HepG2 (cell line): ENCODE measurements at regions not wholly inside any gene's neighbourhood (a gene's known extent, or its start where the extent isn't known, plus 50 kb on each side); places are given as distances from the start of the nearest gene placed in this dataset.

Experiments
- ATAC-seq: fragments of 200-7000 bp; cut with Tn5 transposase; 3 replicates; pipeline ENCODE4 v1.9.1; 2020; ENCODE audit warnings: mild to moderate bottlenecking, moderate library complexity
- BruUV-seq: library from RNA; stranded (reverse); fragments of 400-500 nt; replicated peaks from 2 replicates; lab custom pipeline; 2021; lab: Mats Ljungman, UMichigan
- CTCF ChIA-PET: fragments of 300-600 bp; formaldehyde crosslinking; extraction: SDS; loops from one replicate; lab custom pipeline; 2021; ENCODE audit warnings: low total read pairs, inconsistent platforms, low intra/inter-chr PET ratio; lab: Yijun Ruan, JAX
- POLR2A ChIA-PET: fragments of 350-600 bp; sonication (Branson Sonifier 250); formaldehyde crosslinking; loops from one replicate; lab custom pipeline; 2020; ENCODE audit warnings: antibody characterized with exemption, inconsistent platforms; lab: Yijun Ruan, JAX
- DNase-seq: peaks from one replicate; pipeline ENCODE4 v3.0.0-alpha.2; 2015; ENCODE audit warnings: low spot score
- FAIRE-seq: peaks from 3 replicates; lab custom pipeline; 2011; peaks lifted over from hg19 to GRCh38; lab: Jason Lieb, UNC
- H2AFZ ChIP-seq: one replicate; pipeline ENCODE4 v1.6.1; 2011; ENCODE audit warnings: low read length, inconsistent platforms
- H3K27ac ChIP-seq: fragments of 300-600 bp; 3 replicates; pipeline ENCODE4 v1.8.0; 2011; ENCODE audit warnings: mixed run types, mild to moderate bottlenecking, mixed read lengths, low read length, inconsistent platforms; ENCODE audit not compliant: insufficient read depth; ENCODE audit errors: extremely low read length
- H3K27me3 ChIP-seq, 2 experiments: fragments of 200-600 bp in 1 of 2; 2 replicates in 1 of 2; 3 replicates in 1 of 2; pipeline versions ENCODE4 v1.6.0 to v1.8.0; 2011; ENCODE audit warnings: low read length in 2 of 2, mild to moderate bottlenecking in 2 of 2, moderate library complexity in 2 of 2, inconsistent platforms in 1 of 2; ENCODE audit not compliant: insufficient read depth in 2 of 2, control insufficient read depth in 1 of 2
- H3K36me3 ChIP-seq, 2 experiments: fragments of 200-600 bp in 1 of 2; replicated peaks in 1 of 2; 2 replicates in 1 of 2; 3 replicates in 1 of 2; pipeline versions ENCODE4 v1.5.1 to v1.8.0; 2011; ENCODE audit warnings: low read length in 2 of 2, inconsistent platforms in 1 of 2; ENCODE audit not compliant: insufficient read depth in 2 of 2, control insufficient read depth in 1 of 2
- H3K4me1 ChIP-seq: 2 replicates; pipeline ENCODE4 v1.5.1; 2012; ENCODE audit warnings: low read length, inconsistent platforms; ENCODE audit not compliant: insufficient read depth
- H3K4me2 ChIP-seq: 2 replicates; pipeline ENCODE4 v1.6.0; 2011; ENCODE audit warnings: low read depth, low read length, inconsistent platforms
- H3K4me3 ChIP-seq, 3 experiments: fragments of 200-600 bp in 1 of 3; sonication (generic), shearing (Covaris generic) in 1 of 3; replicated peaks in 1 of 3; 2 replicates each; pipeline ENCODE4 v1.5.1; 2011 to 2016; ENCODE audit warnings: low read length in 3 of 3, inconsistent platforms in 2 of 3, low read depth in 2 of 3, mild to moderate bottlenecking in 2 of 3, control low read depth in 1 of 3, mixed read lengths in 1 of 3; ENCODE audit not compliant: insufficient read depth in 1 of 3
- H3K79me2 ChIP-seq: one replicate; pipeline ENCODE4 v1.6.1; 2011; ENCODE audit warnings: low read length, inconsistent platforms; ENCODE audit not compliant: insufficient read depth
- H3K9ac ChIP-seq: 2 replicates; pipeline ENCODE4 v1.6.0; 2011; ENCODE audit warnings: mild to moderate bottlenecking, low read depth, low read length, inconsistent platforms; ENCODE audit not compliant: insufficient read depth
- H3K9me3 ChIP-seq: 2 replicates; pipeline ENCODE4 v1.5.1; 2012; ENCODE audit warnings: mild to moderate bottlenecking, low read length
- H4K20me1 ChIP-seq: 2 replicates; pipeline ENCODE4 v1.6.0; 2011; ENCODE audit warnings: inconsistent platforms, mild to moderate bottlenecking, low read length, moderate library complexity; ENCODE audit not compliant: insufficient read depth
- EED ChIP-seq: sonication (generic); formaldehyde crosslinking; IDR thresholded peaks from 2 replicates; pipeline ENCODE4 v1.5.0; 2020; ENCODE audit warnings: mild to moderate bottlenecking, missing genetic modification reagents
- GLI4 ChIP-seq: sonication (generic); formaldehyde crosslinking; IDR thresholded peaks from 2 replicates; pipeline ENCODE4 v1.5.1; 2020; ENCODE audit warnings: missing genetic modification reagents, mild to moderate bottlenecking, moderate library complexity, borderline replicate concordance
- MLLT10 ChIP-seq: sonication (generic); formaldehyde crosslinking; IDR thresholded peaks from 2 replicates; pipeline ENCODE4 v1.4.0; 2020; ENCODE audit warnings: missing genetic modification reagents
- NCOA2 ChIP-seq: sonication (generic); formaldehyde crosslinking; IDR thresholded peaks from 2 replicates; pipeline ENCODE4 v1.8.0; 2022; ENCODE audit warnings: inconsistent platforms
- PCBP2 ChIP-seq: fragments of 200-400 bp; formaldehyde crosslinking; optimal IDR thresholded peaks from 2 replicates; pipeline ENCODE3; 2018; ENCODE audit warnings: low read length, low read depth; ENCODE audit not compliant: poor library complexity, severe bottlenecking
- RFX1 ChIP-seq: fragments of 450-650 bp; IDR thresholded peaks from 2 replicates; pipeline ENCODE4 v1.6.1; 2017
- SMC3 ChIP-seq: IDR thresholded peaks from 2 replicates; pipeline ENCODE4 v1.6.1; 2011; ENCODE audit warnings: low read length, improper control_type of control experiment
- SP2 ChIP-seq: sonication (generic); formaldehyde crosslinking; IDR thresholded peaks from 2 replicates; pipeline ENCODE4 v1.5.1; 2020; ENCODE audit warnings: mild to moderate bottlenecking, missing genetic modification reagents
- THAP11 ChIP-seq: IDR thresholded peaks from 2 replicates; pipeline ENCODE4 v1.6.1; 2016; ENCODE audit warnings: missing biosample characterization, missing genetic modification reagents
- ZFP41 ChIP-seq: sonication (generic); formaldehyde crosslinking; IDR thresholded peaks from 2 replicates; pipeline ENCODE4 v1.4.0; 2020; ENCODE audit warnings: mild to moderate bottlenecking, missing genetic modification reagents, borderline replicate concordance
- ZNF652 ChIP-seq: IDR thresholded peaks from 2 replicates; pipeline ENCODE4 v1.6.1; 2016; ENCODE audit warnings: low read depth, borderline replicate concordance
- WGBS: methylation state at CpG from one replicate; pipeline ENCODE4 v1.1.6; 2017; ENCODE audit warnings: low lambda C conversion rate; 5-methylcytosine and 5-hydroxymethylcytosine counted together
- in situ Hi-C: cut with HindIII; loops from 2 replicates; pipeline ENCODE4 v1.10.0; 2017; ENCODE audit warnings: low pct_unique_long_range_greater_than_20kb; ENCODE audit not compliant: extremely low pct_ligation_motif_present
- intact Hi-C: fragments of 100-400 bp; cut with micrococcal nuclease; formaldehyde crosslinking; loops from one replicate; pipeline ENCODE4 v1.10.0; 2022; ENCODE audit not compliant: unreplicated experiment
- TF ChIP-seq, protein P1 (sequence below): IDR thresholded peaks from 2 replicates; pipeline ENCODE4 v1.6.1; 2016; ENCODE audit warnings: missing compliant biosample characterization, missing genetic modification reagents, borderline replicate concordance
- TF ChIP-seq, protein P2 (sequence below): IDR thresholded peaks from 2 replicates; pipeline ENCODE4 v1.6.1; 2016; ENCODE audit warnings: low read depth

DNA sequence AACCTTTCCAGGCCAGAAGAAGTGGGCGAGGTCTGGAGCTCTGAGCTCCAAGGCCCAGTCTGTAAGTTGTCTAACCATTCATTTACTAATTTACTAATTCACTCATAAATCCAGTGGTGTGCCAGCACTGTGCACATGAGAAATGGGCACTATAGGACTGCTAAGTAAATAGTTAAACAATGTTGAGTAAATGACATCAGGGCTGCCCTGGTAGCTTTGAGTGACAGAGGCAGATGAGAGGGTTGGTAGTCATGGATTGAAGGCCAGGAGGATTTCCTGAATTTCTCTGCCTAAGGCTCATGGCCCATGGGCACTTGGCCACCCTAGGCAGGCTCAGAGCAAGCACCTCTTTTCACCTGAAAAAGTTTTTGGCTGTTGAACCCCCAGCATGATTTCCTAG, 216.9 kb upstream of the RXFP2 start:
- ChIA-PET CTCF (no interaction called here), POLR2A (no interaction called here)
- Histone ChIP-seq H3K36me3 (no peaks in the 10 kb centered on the region), H4K20me1 (no peaks in the 10 kb centered on the region), H3K4me2 (no peak overlapping the region), H3K9ac (no peak overlapping the region), H2AFZ (no peak overlapping the region), H3K27me3 (no peaks in the 10 kb centered on the region), H3K4me3 (no peak overlapping the region), H3K79me2 (no peaks in the 10 kb centered on the region), H3K27ac (no peak overlapping the region), H3K4me1 (no peaks in the 10 kb centered on the region), H3K9me3 (no peaks in the 10 kb centered on the region)
- FAIRE-seq (no peak), DNase-seq (no peak), ATAC-seq (no peak)
- BruUV-seq = no TSS peak
- TF ChIP-seq PCBP2 = no peak
- no peak for TF ChIP-seq NCOA2 (CRISPR knock-in tag)
- TF ChIP-seq RFX1 = no peak
- no peak for TF ChIP-seq GLI4 (CRISPR knock-in tag)
- TF ChIP-seq, protein P1, sequence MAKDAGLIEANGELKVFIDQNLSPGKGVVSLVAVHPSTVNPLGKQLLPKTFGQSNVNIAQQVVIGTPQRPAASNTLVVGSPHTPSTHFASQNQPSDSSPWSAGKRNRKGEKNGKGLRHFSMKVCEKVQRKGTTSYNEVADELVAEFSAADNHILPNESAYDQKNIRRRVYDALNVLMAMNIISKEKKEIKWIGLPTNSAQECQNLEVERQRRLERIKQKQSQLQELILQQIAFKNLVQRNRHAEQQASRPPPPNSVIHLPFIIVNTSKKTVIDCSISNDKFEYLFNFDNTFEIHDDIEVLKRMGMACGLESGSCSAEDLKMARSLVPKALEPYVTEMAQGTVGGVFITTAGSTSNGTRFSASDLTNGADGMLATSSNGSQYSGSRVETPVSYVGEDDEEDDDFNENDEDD = no peak
- no peak for TF ChIP-seq EED
- TF ChIP-seq THAP11 (CRISPR knock-in tag) = no peak
- in situ Hi-C loops = no loop called here
- WGBS = 17% methylated on average over 1 of the region's 1 CpG
- intact Hi-C loops = no loop called here

DNA sequence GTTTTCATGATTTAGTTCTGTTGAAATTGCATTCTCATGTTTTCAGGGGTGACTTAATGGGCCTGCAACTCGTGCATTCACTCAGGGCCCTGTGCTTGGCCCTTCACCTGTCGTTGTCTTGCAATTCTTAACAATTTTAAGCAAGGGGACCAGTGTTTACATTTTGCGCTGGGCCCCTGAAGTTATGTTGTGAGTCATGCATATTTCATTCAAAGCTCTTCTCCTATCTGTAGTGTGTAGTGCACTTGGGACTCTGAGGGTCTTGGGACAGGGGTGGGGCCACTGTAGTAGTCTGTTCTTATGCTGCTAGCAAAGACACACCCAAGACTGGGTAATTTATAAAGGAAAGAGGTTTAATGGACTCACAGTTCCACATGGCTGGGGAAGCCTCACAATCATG, 211.2 kb upstream of the RXFP2 start:
- Histone ChIP-seq H3K36me3 (no peaks in the 10 kb centered on the region), H3K9ac (no peak overlapping the region), H3K27ac (no peak overlapping the region), H3K79me2 (no peaks in the 10 kb centered on the region), H3K9me3 (no peaks in the 10 kb centered on the region), H3K4me3 (no peak overlapping the region), H3K27me3 (no peaks in the 10 kb centered on the region), H3K4me2 (no peak overlapping the region), H4K20me1 (no peaks in the 10 kb centered on the region), H2AFZ (no peak overlapping the region), H3K4me1 (no peaks in the 10 kb centered on the region)
- WGBS = 0% methylated on average over 3 of the region's 3 CpGs
- BruUV-seq = no TSS peak
- TF ChIP-seq ZFP41 (CRISPR knock-in tag) (no peak), SMC3 (no peak), SP2 (no peak), MLLT10 (CRISPR knock-in tag) (no peak), ZNF652 (CRISPR knock-in tag) (no peak)
- TF ChIP-seq, protein P2, sequence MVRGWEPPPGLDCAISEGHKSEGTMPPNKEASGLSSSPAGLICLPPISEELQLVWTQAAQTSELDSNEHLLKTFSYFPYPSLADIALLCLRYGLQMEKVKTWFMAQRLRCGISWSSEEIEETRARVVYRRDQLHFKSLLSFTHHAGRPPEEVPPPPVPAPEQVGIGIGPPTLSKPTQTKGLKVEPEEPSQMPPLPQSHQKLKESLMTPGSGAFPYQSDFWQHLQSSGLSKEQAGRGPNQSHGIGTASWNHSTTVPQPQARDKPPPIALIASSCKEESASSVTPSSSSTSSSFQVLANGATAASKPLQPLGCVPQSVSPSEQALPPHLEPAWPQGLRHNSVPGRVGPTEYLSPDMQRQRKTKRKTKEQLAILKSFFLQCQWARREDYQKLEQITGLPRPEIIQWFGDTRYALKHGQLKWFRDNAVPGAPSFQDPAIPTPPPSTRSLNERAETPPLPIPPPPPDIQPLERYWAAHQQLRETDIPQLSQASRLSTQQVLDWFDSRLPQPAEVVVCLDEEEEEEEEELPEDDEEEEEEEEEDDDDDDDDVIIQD (CRISPR knock-in tag) = no peak
- FAIRE-seq (no peak), DNase-seq (no peak), ATAC-seq (no peak)
- intact Hi-C loops (no loop called here), in situ Hi-C loops (no loop called here)
- ChIA-PET CTCF (no interaction called here), POLR2A (no interaction called here)
